IMR-90 (cell line): ENCODE measurements at regions not wholly inside any gene's neighbourhood (a gene's known extent, or its start where the extent isn't known, plus 50 kb on each side); places are given as distances from the start of the nearest gene placed in this dataset.
"Not testable (repeated sequence)": the region's sequence is repeated elsewhere in the genome, so short reads cannot be mapped to it uniquely, and the experiment has no call there.

Experiments
- ATAC-seq: fragments of 200-7000 bp; cut with Tn5 transposase; 2 replicates; pipeline ENCODE4 v1.9.1; 2020; ENCODE audit warnings: low read depth, mild to moderate bottlenecking, moderate library complexity
- BruUV-seq: library from RNA; stranded (reverse); fragments of 400-500 nt; replicated peaks from 2 replicates; lab custom pipeline; 2021; lab: Mats Ljungman, UMichigan
- CTCF ChIA-PET: fragments of 300-600 bp; formaldehyde crosslinking; extraction: SDS; loops from one replicate; lab custom pipeline; 2021; ENCODE audit warnings: antibody characterized with exemption; lab: Yijun Ruan, JAX
- POLR2A ChIA-PET: fragments of 300-600 bp; sonication (Branson Sonifier 250); formaldehyde crosslinking; loops from one replicate; lab custom pipeline; 2022; ENCODE audit warnings: antibody characterized with exemption; ENCODE audit not compliant: unreplicated experiment; lab: Charles Lee
- DNase-seq: peaks from one replicate; pipeline ENCODE4 v3.0.0; 2013
- H2AFZ ChIP-seq: replicated peaks from 2 replicates; pipeline ENCODE3; 2013; ENCODE audit warnings: low read length, mild to moderate bottlenecking; ENCODE audit not compliant: poor library complexity
- H2AK5ac ChIP-seq: 2 replicates; pipeline ENCODE4 v1.6.1; 2013; ENCODE audit warnings: low read depth, low read length, inconsistent platforms
- H2AK9ac ChIP-seq: replicated peaks from 2 replicates; pipeline ENCODE3; 2013; ENCODE audit warnings: mild to moderate bottlenecking, low read depth, low read length, moderate library complexity; ENCODE audit not compliant: poor library complexity
- H2BK120ac ChIP-seq: 2 replicates; pipeline ENCODE4 v1.6.1; 2013; ENCODE audit warnings: low read depth, low read length, inconsistent platforms
- H2BK15ac ChIP-seq: 3 replicates; pipeline ENCODE4 v1.6.1; 2013; ENCODE audit warnings: low read depth, low read length, inconsistent platforms
- H2BK20ac ChIP-seq: 2 replicates; pipeline ENCODE4 v1.6.1; 2013; ENCODE audit warnings: low read depth, mild to moderate bottlenecking, inconsistent platforms, low read length, moderate library complexity
- H2BK5ac ChIP-seq: 2 replicates; pipeline ENCODE4 v1.6.1; 2013; ENCODE audit warnings: mild to moderate bottlenecking, low read depth, low read length, inconsistent platforms; ENCODE audit not compliant: poor library complexity, severe bottlenecking
- H3K14ac ChIP-seq: replicated peaks from 2 replicates; pipeline ENCODE4 v1.6.1; 2013; ENCODE audit warnings: low read depth, low read length, inconsistent platforms
- H3K18ac ChIP-seq: 2 replicates; pipeline ENCODE4 v1.6.1; 2013; ENCODE audit warnings: low read depth, low read length, control low read depth
- H3K23ac ChIP-seq: 2 replicates; pipeline ENCODE4 v1.6.1; 2013; ENCODE audit warnings: low read depth, low read length, inconsistent platforms
- H3K27ac ChIP-seq: 2 replicates; pipeline ENCODE4 v1.5.1; 2013; ENCODE audit warnings: mild to moderate bottlenecking, control low read depth, low read length; ENCODE audit not compliant: insufficient read depth
- H3K27me3 ChIP-seq: 2 replicates; pipeline ENCODE4 v1.6.1; 2013; ENCODE audit warnings: low read length; ENCODE audit not compliant: control insufficient read depth, insufficient read depth
- H3K36me3 ChIP-seq: 2 replicates; pipeline ENCODE4 v1.6.1; 2013; ENCODE audit warnings: low read length, mixed read lengths; ENCODE audit not compliant: control insufficient read depth, insufficient read depth
- H3K4ac ChIP-seq: 2 replicates; pipeline ENCODE4 v1.6.1; 2013; ENCODE audit warnings: low read depth, low read length, inconsistent platforms
- H3K4me1 ChIP-seq: 2 replicates; pipeline ENCODE4 v1.6.1; 2013; ENCODE audit warnings: low read length, mixed read lengths; ENCODE audit not compliant: control insufficient read depth, insufficient read depth
- H3K4me2 ChIP-seq: 2 replicates; pipeline ENCODE4 v1.6.1; 2013; ENCODE audit warnings: low read depth, mild to moderate bottlenecking, control low read depth, low read length, moderate library complexity
- H3K4me3 ChIP-seq: 2 replicates; pipeline ENCODE4 v1.5.1; 2013; ENCODE audit warnings: low read depth, mild to moderate bottlenecking, control low read depth, low read length, moderate library complexity; ENCODE audit not compliant: insufficient read depth
- H3K56ac ChIP-seq: 2 replicates; pipeline ENCODE4 v1.6.1; 2013; ENCODE audit warnings: low read length, inconsistent platforms; ENCODE audit not compliant: insufficient read depth; ENCODE audit errors: extremely low read depth
- H3K79me1 ChIP-seq, 2 experiments: 2 replicates each; pipeline ENCODE4 v1.6.1; 2013; ENCODE audit warnings: low read length in 2 of 2, inconsistent platforms in 1 of 2, low read depth in 1 of 2
- H3K9ac ChIP-seq: 2 replicates; pipeline ENCODE4 v1.6.1; 2013; ENCODE audit warnings: low read depth, low read length, control low read depth
- H3K9me1 ChIP-seq: 2 replicates; pipeline ENCODE4 v1.6.1; 2013; ENCODE audit warnings: low read length, inconsistent platforms; ENCODE audit not compliant: insufficient read depth
- H3K9me3 ChIP-seq: 2 replicates; pipeline ENCODE4 v1.6.1; 2013; ENCODE audit warnings: low read length; ENCODE audit not compliant: control insufficient read depth, insufficient read depth
- H4K20me1 ChIP-seq: 2 replicates; pipeline ENCODE4 v1.6.1; 2013; ENCODE audit warnings: low read length, inconsistent platforms; ENCODE audit not compliant: insufficient read depth
- H4K5ac ChIP-seq: 2 replicates; pipeline ENCODE4 v1.6.1; 2013; ENCODE audit warnings: mild to moderate bottlenecking, low read depth, low read length, control low read depth
- H4K8ac ChIP-seq, 2 experiments: 2 replicates each; pipeline ENCODE4 v1.6.1; 2013; ENCODE audit warnings: low read depth in 2 of 2, low read length in 2 of 2, control low read depth in 1 of 2, inconsistent platforms in 1 of 2
- H4K91ac ChIP-seq: 2 replicates; pipeline ENCODE4 v1.6.1; 2013; ENCODE audit warnings: low read depth, low read length, inconsistent platforms; ENCODE audit not compliant: insufficient read depth
- WGBS, 2 experiments: methylation state at CpG; one replicate each; pipeline versions ENCODE4 v1.1.5 to v1.1.7; 2013; ENCODE audit warnings: missing lambda C conversion rate in 2 of 2; ENCODE audit not compliant: insufficient read length in 1 of 2; ENCODE audit errors: extremely low coverage in 2 of 2; 5-methylcytosine and 5-hydroxymethylcytosine counted together
- dilution Hi-C: fragments of 300-500 bp; cut with HindIII; formaldehyde crosslinking; loops from one replicate; pipeline ENCODE4 v1.14.3; 2018; ENCODE audit warnings: low sequenced_read_pairs; ENCODE audit not compliant: unreplicated experiment
- in situ Hi-C: fragments of 300-500 bp; cut with MboI; formaldehyde crosslinking; loops from 3 replicates; pipeline ENCODE4 v1.14.3; 2019; ENCODE audit warnings: low sequenced_read_pairs, inconsistent platforms, mixed read lengths
- intact Hi-C: fragments of 100-400 bp; cut with micrococcal nuclease; formaldehyde crosslinking; loops from 2 replicates; pipeline ENCODE4 v1.10.0; 2022

GRCh38 chr5:21559109-21559508, 1294.0 kb downstream of the CDH12 start:
- H3K9ac ChIP-seq, intact Hi-C loops, H4K5ac ChIP-seq, H3K9me1 ChIP-seq, H2AFZ ChIP-seq, ATAC-seq, H3K18ac ChIP-seq, H3K79me1 ChIP-seq, H4K8ac ChIP-seq, H2AK9ac ChIP-seq, H3K4me3 ChIP-seq, H3K4me1 ChIP-seq, H3K56ac ChIP-seq, H3K27me3 ChIP-seq, H3K14ac ChIP-seq, in situ Hi-C loops, H3K23ac ChIP-seq, CTCF ChIA-PET, H3K4ac ChIP-seq, H2BK5ac ChIP-seq, POLR2A ChIA-PET, BruUV-seq, dilution Hi-C loops, DNase-seq, H3K4me2 ChIP-seq, H3K27ac ChIP-seq, H2BK20ac ChIP-seq, H3K36me3 ChIP-seq, H3K9me3 ChIP-seq, H2AK5ac ChIP-seq, H4K20me1 ChIP-seq, H2BK15ac ChIP-seq, H2BK120ac ChIP-seq, H4K91ac ChIP-seq: not testable (repeated sequence)
- WGBS, 2 experiments: no CpG with 5 or more reads among the region's 2 CpGs

DNA sequence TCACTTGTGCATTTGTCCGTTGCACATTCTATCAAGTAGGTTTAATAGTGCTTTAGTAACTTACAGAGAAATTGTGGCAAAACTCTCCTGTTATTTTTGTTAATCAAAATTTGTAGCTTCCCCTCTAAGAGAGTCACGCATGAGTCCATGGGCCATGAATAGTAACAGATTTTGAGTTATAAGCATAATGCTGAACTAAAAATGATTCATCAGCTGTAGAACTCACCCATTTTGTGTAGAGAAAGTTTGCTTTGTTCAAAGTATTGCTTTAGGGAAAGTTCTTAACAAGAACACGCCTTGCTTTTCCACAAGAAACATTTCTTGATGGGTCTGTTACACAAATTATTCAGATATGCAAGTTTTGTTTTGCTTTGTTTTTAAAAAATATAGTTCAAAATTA, 1300.9 kb downstream of the CDH12 start:
- not testable (repeated sequence) for BruUV-seq

More for the DNA sequence above, 1300.9 kb downstream of the CDH12 start:
- ATAC-seq, H3K27me3 ChIP-seq, H3K4me2 ChIP-seq, H3K27ac ChIP-seq, H2AFZ ChIP-seq, H3K9me3 ChIP-seq, H3K56ac ChIP-seq, POLR2A ChIA-PET, H3K4me3 ChIP-seq, H3K9ac ChIP-seq, dilution Hi-C loops, H2BK120ac ChIP-seq, H2BK15ac ChIP-seq, H2BK20ac ChIP-seq, H4K5ac ChIP-seq, in situ Hi-C loops, H3K18ac ChIP-seq, H2AK9ac ChIP-seq, H3K36me3 ChIP-seq, DNase-seq, H3K23ac ChIP-seq, H3K14ac ChIP-seq, intact Hi-C loops, CTCF ChIA-PET, H3K79me1 ChIP-seq, H3K4me1 ChIP-seq, H4K20me1 ChIP-seq, H3K9me1 ChIP-seq, H2BK5ac ChIP-seq, H4K91ac ChIP-seq, H3K4ac ChIP-seq, H4K8ac ChIP-seq, H2AK5ac ChIP-seq: not testable (repeated sequence)
- no CpG with 5 or more reads among the region's 3 CpGs for WGBS, 2 experiments
